Fibroblast of lung (primary cell): ENCODE measurements at regions not wholly inside any gene's neighbourhood (a gene's known extent, or its start where the extent isn't known, plus 50 kb on each side); places are given as distances from the start of the nearest gene placed in this dataset.

Experiments used
- DNase-seq, 2 donors: peaks; one replicate each; pipeline versions ENCODE4 v3.0.0 to v3.0.0-alpha.2; 2010; ENCODE audit warnings: low read depth in 2 of 2
- H2AFZ ChIP-seq: 2 replicates; pipeline ENCODE4 v1.5.1; 2012; ENCODE audit warnings: low read length, control low read depth, inconsistent platforms
- H3K27ac ChIP-seq: 2 replicates; pipeline ENCODE4 v1.5.1; 2011; ENCODE audit warnings: low read length, control low read depth; ENCODE audit not compliant: insufficient read depth
- H3K27me3 ChIP-seq: 2 replicates; pipeline ENCODE4 v1.5.1; 2011; ENCODE audit warnings: mild to moderate bottlenecking, low read length; ENCODE audit not compliant: control insufficient read depth, insufficient read depth
- H3K36me3 ChIP-seq: 2 replicates; pipeline ENCODE4 v1.5.1; 2011; ENCODE audit warnings: low read length; ENCODE audit not compliant: control insufficient read depth, insufficient read depth
- H3K4me1 ChIP-seq: 2 replicates; pipeline ENCODE4 v1.5.1; 2011; ENCODE audit warnings: low read length; ENCODE audit not compliant: control insufficient read depth, insufficient read depth; ENCODE audit errors: extremely low read depth
- H3K4me2 ChIP-seq: 2 replicates; pipeline ENCODE4 v1.5.1; 2011; ENCODE audit warnings: low read length, control low read depth; ENCODE audit not compliant: insufficient read depth; ENCODE audit errors: extremely low read depth
- H3K4me3 ChIP-seq, 4 experiments: fragments of 200-600 bp in 1 of 4; sonication (generic) in 1 of 4; replicated peaks in 1 of 4; 2 replicates each; pipeline ENCODE4 v1.5.1; 2011 to 2016; ENCODE audit warnings: low read length in 4 of 4, low read depth in 3 of 4, mild to moderate bottlenecking in 3 of 4, control low read depth in 2 of 4, inconsistent platforms in 1 of 4, mixed read lengths in 1 of 4; ENCODE audit not compliant: insufficient read depth in 1 of 4; ENCODE audit errors: control extremely low read depth in 1 of 4
- H3K79me2 ChIP-seq: 2 replicates; pipeline ENCODE4 v1.5.1; 2012; ENCODE audit warnings: mild to moderate bottlenecking, low read length, inconsistent platforms; ENCODE audit not compliant: control insufficient read depth, insufficient read depth
- H3K9ac ChIP-seq: 2 replicates; pipeline ENCODE4 v1.5.1; 2011; ENCODE audit warnings: mild to moderate bottlenecking, low read length, control low read depth; ENCODE audit not compliant: insufficient read depth
- H3K9me3 ChIP-seq: 2 replicates; pipeline ENCODE4 v1.5.1; 2012; ENCODE audit warnings: low read depth, low read length; ENCODE audit not compliant: control insufficient read depth, insufficient read depth
- H4K20me1 ChIP-seq: 2 replicates; pipeline ENCODE4 v1.5.1; 2011; ENCODE audit warnings: low read length; ENCODE audit not compliant: control insufficient read depth, insufficient read depth; ENCODE audit errors: extremely low read depth
- CTCF ChIP-seq, 2 donors: IDR thresholded peaks in 1 of 2; conservative IDR thresholded peaks in 1 of 2; 1 replicate in 1 of 2; 2 replicates in 1 of 2; pipeline ENCODE4 v1.5.1; 2011 to 2012; ENCODE audit warnings: low read length in 2 of 2, control low read depth in 1 of 2, inconsistent platforms in 1 of 2, low read depth in 1 of 2, mild to moderate bottlenecking in 1 of 2
- EZH2 ChIP-seq: IDR thresholded peaks from 2 replicates; pipeline ENCODE4 v1.5.1; 2012; ENCODE audit warnings: low read length, control low read depth, mild to moderate bottlenecking; ENCODE audit errors: missing control alignments

GRCh38 chr16:54363766-54364165, 77.2 kb upstream of the IRX3 start:
- no peaks in the 10 kb centered on the region for H3K79me2 ChIP-seq
- no peak for TF ChIP-seq CTCF (conservative IDR thresholded peaks at IDR 0.05 in 1 of 2, IDR thresholded peaks at IDR 0.05 in 1 of 2; ENCODE audit: low read depth in 1 of 2, low read length in 2 of 2)
- TF ChIP-seq EZH2: no peak
- H3K36me3 ChIP-seq: no peaks in the 10 kb centered on the region
- H4K20me1 ChIP-seq: no peaks in the 10 kb centered on the region
- no peaks in the 10 kb centered on the region for H3K9me3 ChIP-seq
- H3K27ac ChIP-seq: no peak overlapping the region
- no peaks in the 10 kb centered on the region for H3K4me1 ChIP-seq
- no peak overlapping the region for H3K4me2 ChIP-seq
- H3K27me3 ChIP-seq: peaks cover 12% of the 10 kb centered on the region
- no peak for DNase-seq
- H3K4me3 ChIP-seq: no peak overlapping the region
- H2AFZ ChIP-seq: no peak overlapping the region
- H3K9ac ChIP-seq: no peak overlapping the region

- TF ChIP-seq CTCF (conservative IDR thresholded peaks at IDR 0.05 in 1 of 2, IDR thresholded peaks at IDR 0.05 in 1 of 2; ENCODE audit: low read depth in 1 of 2, low read length in 2 of 2) (no peak), EZH2 (no peak)
- Histone ChIP-seq H3K27me3 (peaks cover 12% of the 10 kb centered on the region), H3K9ac (no peak overlapping the region), H3K9me3 (no peaks in the 10 kb centered on the region), H3K4me2 (no peak overlapping the region), H3K27ac (no peak overlapping the region), H3K79me2 (no peaks in the 10 kb centered on the region), H3K4me3 (peak overlapping the region in 1 of 4 experiments; percentile 13), H3K4me1 (no peaks in the 10 kb centered on the region), H3K36me3 (no peaks in the 10 kb centered on the region), H2AFZ (no peak overlapping the region), H4K20me1 (no peaks in the 10 kb centered on the region)
- DNase-seq: no peak
Measured at GRCh38 chr16:54362591-54363206, 76.1 kb upstream of the IRX3 start.

- Histone ChIP-seq H4K20me1 (no peaks in the 10 kb centered on the region), H3K4me2 (no peak overlapping the region), H3K9me3 (no peaks in the 10 kb centered on the region), H3K79me2 (no peaks in the 10 kb centered on the region), H3K9ac (no peak overlapping the region), H2AFZ (no peak overlapping the region), H3K27ac (no peak overlapping the region), H3K4me1 (no peaks in the 10 kb centered on the region), H3K27me3 (peaks cover 12% of the 10 kb centered on the region), H3K4me3 (no peak overlapping the region), H3K36me3 (no peaks in the 10 kb centered on the region)
- TF ChIP-seq CTCF (conservative IDR thresholded peaks at IDR 0.05 in 1 of 2, IDR thresholded peaks at IDR 0.05 in 1 of 2; ENCODE audit: low read depth in 1 of 2, low read length in 2 of 2) (no peak), EZH2 (no peak)
- DNase-seq: no peak
Measured at GRCh38 chr16:54361246-54361645, 74.7 kb upstream of the IRX3 start.
